ENCODE measurements at regions not wholly inside any gene's neighbourhood (a gene's known extent, or its start where the extent isn't known, plus 50 kb on each side); places are given as distances from the start of the nearest gene placed in this dataset.

- Histone ChIP-seq H3K4me3 (ENCODE audit: low read length) (no peak overlapping the region), H4K20me1 (ENCODE audit: control insufficient read depth, insufficient read depth, low read depth, low read length) (no peaks in the 10 kb centered on the region), H3K79me2 (ENCODE audit: control insufficient read depth, low read length) (no peaks in the 10 kb centered on the region), H3K36me3 (ENCODE audit: control insufficient read depth, low read length) (no peaks in the 10 kb centered on the region), H3K27ac (ENCODE audit: low read depth, low read length) (no peak overlapping the region), H3K4me2 (ENCODE audit: low read length) (no peak overlapping the region), H3K27me3 (ENCODE audit: control insufficient read depth, low read length) (no peaks in the 10 kb centered on the region), H3K9me2 (replicated peaks; ENCODE audit: control insufficient read depth, low read length) (no peaks in the 10 kb centered on the region), H3K4me1 (ENCODE audit: control insufficient read depth, low read length) (no peaks in the 10 kb centered on the region), H3F3A (ENCODE audit: control insufficient read depth, insufficient read depth) (no peaks in the 10 kb centered on the region), H3K9me3 (ENCODE audit: control insufficient read depth, insufficient read depth, low read length) (no peaks in the 10 kb centered on the region)
- TF ChIP-seq CTCF (IDR thresholded peaks at IDR 0.05; ENCODE audit: low read depth, low read length, poor library complexity, severe bottlenecking) (no peak), EZH2phosphoT487 (IDR thresholded peaks at IDR 0.05; ENCODE audit: borderline replicate concordance, low read length) (no peak)
Measured at GRCh38 chr13:55660851-55661250, 1479.9 kb upstream of the PRR20A start.

- Histone ChIP-seq H3K4me2 (ENCODE audit: low read length) (no peak overlapping the region), H3F3A (ENCODE audit: control insufficient read depth, insufficient read depth) (no peaks in the 10 kb centered on the region), H3K27ac (ENCODE audit: low read depth, low read length) (no peak overlapping the region), H3K9me3 (ENCODE audit: control insufficient read depth, insufficient read depth, low read length) (no peaks in the 10 kb centered on the region), H3K4me1 (ENCODE audit: control insufficient read depth, low read length) (no peaks in the 10 kb centered on the region), H3K9me2 (replicated peaks; ENCODE audit: control insufficient read depth, low read length) (no peaks in the 10 kb centered on the region), H3K27me3 (ENCODE audit: control insufficient read depth, low read length) (no peaks in the 10 kb centered on the region), H3K36me3 (ENCODE audit: control insufficient read depth, low read length) (no peaks in the 10 kb centered on the region), H4K20me1 (ENCODE audit: control insufficient read depth, insufficient read depth, low read depth, low read length) (no peaks in the 10 kb centered on the region), H3K4me3 (ENCODE audit: low read length) (no peak overlapping the region), H3K79me2 (ENCODE audit: control insufficient read depth, low read length) (no peaks in the 10 kb centered on the region)
- TF ChIP-seq CTCF (IDR thresholded peaks at IDR 0.05; ENCODE audit: low read depth, low read length, poor library complexity, severe bottlenecking) (no peak), EZH2phosphoT487 (IDR thresholded peaks at IDR 0.05; ENCODE audit: borderline replicate concordance, low read length) (no peak)
Measured at GRCh38 chr13:55661505-55661904, 1479.2 kb upstream of the PRR20A start.

GRCh38 chr13:55664178-55664577 lies 1476.5 kb upstream of the PRR20A start:
- no peak overlapping the region for H3K27ac ChIP-seq (ENCODE audit: low read depth, low read length)
- no peaks in the 10 kb centered on the region for H3K9me3 ChIP-seq (ENCODE audit: control insufficient read depth, insufficient read depth, low read length)
- H3K4me2 ChIP-seq (ENCODE audit: low read length): no peak overlapping the region
- no peaks in the 10 kb centered on the region for H3F3A ChIP-seq (ENCODE audit: control insufficient read depth, insufficient read depth)
- no peak for TF ChIP-seq CTCF (IDR thresholded peaks at IDR 0.05; ENCODE audit: low read depth, low read length, poor library complexity, severe bottlenecking)
- TF ChIP-seq EZH2phosphoT487 (IDR thresholded peaks at IDR 0.05; ENCODE audit: borderline replicate concordance, low read length): no peak
- H3K79me2 ChIP-seq (ENCODE audit: control insufficient read depth, low read length): no peaks in the 10 kb centered on the region
- no peaks in the 10 kb centered on the region for H3K36me3 ChIP-seq (ENCODE audit: control insufficient read depth, low read length)
- no peaks in the 10 kb centered on the region for H3K9me2 ChIP-seq (replicated peaks; ENCODE audit: control insufficient read depth, low read length)
- no peaks in the 10 kb centered on the region for H3K4me1 ChIP-seq (ENCODE audit: control insufficient read depth, low read length)
- H4K20me1 ChIP-seq (ENCODE audit: control insufficient read depth, insufficient read depth, low read depth, low read length): no peaks in the 10 kb centered on the region
- H3K4me3 ChIP-seq (ENCODE audit: low read length): no peak overlapping the region
- H3K27me3 ChIP-seq (ENCODE audit: control insufficient read depth, low read length): no peaks in the 10 kb centered on the region

- Histone ChIP-seq H3F3A (ENCODE audit: control insufficient read depth, insufficient read depth) (no peaks in the 10 kb centered on the region), H3K4me3 (ENCODE audit: low read length) (no peak overlapping the region), H3K36me3 (ENCODE audit: control insufficient read depth, low read length) (no peaks in the 10 kb centered on the region), H3K79me2 (ENCODE audit: control insufficient read depth, low read length) (no peaks in the 10 kb centered on the region), H3K9me3 (ENCODE audit: control insufficient read depth, insufficient read depth, low read length) (no peaks in the 10 kb centered on the region), H3K4me2 (ENCODE audit: low read length) (no peak overlapping the region), H3K4me1 (ENCODE audit: control insufficient read depth, low read length) (no peaks in the 10 kb centered on the region), H3K27ac (ENCODE audit: low read depth, low read length) (no peak overlapping the region), H3K27me3 (ENCODE audit: control insufficient read depth, low read length) (no peaks in the 10 kb centered on the region), H3K9me2 (replicated peaks; ENCODE audit: control insufficient read depth, low read length) (no peaks in the 10 kb centered on the region), H4K20me1 (ENCODE audit: control insufficient read depth, insufficient read depth, low read depth, low read length) (no peaks in the 10 kb centered on the region)
- TF ChIP-seq EZH2phosphoT487 (IDR thresholded peaks at IDR 0.05; ENCODE audit: borderline replicate concordance, low read length) (no peak), CTCF (IDR thresholded peaks at IDR 0.05; ENCODE audit: low read depth, low read length, poor library complexity, severe bottlenecking) (no peak)
Measured at GRCh38 chr13:55669051-55669450, 1471.7 kb upstream of the PRR20A start.
